Activated naive CD4-positive, alpha-beta T cell treated with anti-CD3 and anti-CD28 coated beads, Interleukin-2, amount 50 U/mL, for 16 hours (primary cell): ENCODE measurements at regions not wholly inside any gene's neighbourhood (a gene's known extent, or its start where the extent isn't known, plus 50 kb on each side); places are given as distances from the start of the nearest gene placed in this dataset.

Experiments
- DNase-seq: peaks from one replicate; pipeline ENCODE4 v3.0.0-alpha.2; 2020

DNA sequence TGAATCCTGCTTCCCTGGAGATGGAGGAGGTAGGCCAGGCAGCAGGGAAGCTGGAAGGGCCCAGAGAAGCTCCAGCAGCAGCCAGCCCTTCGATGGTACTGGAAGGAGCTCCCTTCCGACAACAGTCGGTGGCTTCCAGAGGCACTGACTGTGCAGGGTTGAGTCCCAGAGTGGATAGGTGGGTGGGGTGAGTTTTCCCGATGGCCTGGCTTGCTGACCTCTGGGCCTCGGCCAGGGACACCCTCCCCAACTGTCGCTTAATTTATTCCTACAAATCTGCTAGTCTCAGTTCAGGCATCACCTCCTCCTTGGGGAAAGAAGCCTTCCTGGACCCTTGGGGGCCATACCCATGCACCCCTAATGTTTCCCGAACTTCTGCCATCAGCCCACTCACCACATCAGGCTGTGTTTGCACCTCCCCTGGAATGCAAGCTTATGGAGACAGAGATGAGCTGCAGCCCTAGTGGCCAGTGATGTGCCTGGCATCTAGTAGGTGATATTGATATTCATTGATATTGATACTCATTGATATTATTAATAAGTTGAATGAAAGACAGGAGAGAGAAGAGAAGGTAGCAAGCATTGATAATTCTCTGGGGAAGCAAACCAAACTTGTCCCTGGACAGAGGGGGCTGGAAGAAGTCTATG, 104.6 kb upstream of the BOD1 start:
- DNase-seq, result no peak

DNA sequence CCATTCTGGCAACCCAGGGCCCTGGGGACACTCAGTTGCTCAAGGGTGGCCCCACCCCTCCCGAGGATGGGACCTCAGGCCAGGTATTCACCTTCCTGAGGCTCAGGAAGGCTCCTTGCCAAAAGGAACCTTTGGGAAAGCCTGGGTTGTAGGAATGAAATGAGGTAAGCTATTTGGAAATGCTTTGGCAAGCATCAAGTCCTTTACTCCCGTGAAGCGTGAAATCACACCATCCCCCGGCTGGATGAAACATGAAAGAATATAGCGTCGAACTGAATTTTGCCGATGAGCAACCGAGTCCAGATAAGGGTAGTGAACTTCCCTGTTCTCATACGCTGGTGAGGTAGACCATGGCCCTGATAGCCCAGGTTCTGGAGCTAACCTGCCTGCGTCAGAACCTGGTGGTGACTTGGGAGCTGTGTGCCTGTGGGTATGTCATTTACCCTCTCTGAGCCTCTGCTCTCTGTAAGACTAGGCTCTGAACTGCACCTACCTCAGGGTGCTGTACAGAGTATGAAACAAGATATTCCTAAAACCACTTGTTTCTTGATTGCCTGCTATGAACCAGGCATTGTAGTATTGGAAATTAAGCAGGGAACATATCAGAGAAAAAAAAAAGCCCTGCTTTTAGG, 105.3 kb upstream of the BOD1 start:
- no peak for DNase-seq

DNA sequence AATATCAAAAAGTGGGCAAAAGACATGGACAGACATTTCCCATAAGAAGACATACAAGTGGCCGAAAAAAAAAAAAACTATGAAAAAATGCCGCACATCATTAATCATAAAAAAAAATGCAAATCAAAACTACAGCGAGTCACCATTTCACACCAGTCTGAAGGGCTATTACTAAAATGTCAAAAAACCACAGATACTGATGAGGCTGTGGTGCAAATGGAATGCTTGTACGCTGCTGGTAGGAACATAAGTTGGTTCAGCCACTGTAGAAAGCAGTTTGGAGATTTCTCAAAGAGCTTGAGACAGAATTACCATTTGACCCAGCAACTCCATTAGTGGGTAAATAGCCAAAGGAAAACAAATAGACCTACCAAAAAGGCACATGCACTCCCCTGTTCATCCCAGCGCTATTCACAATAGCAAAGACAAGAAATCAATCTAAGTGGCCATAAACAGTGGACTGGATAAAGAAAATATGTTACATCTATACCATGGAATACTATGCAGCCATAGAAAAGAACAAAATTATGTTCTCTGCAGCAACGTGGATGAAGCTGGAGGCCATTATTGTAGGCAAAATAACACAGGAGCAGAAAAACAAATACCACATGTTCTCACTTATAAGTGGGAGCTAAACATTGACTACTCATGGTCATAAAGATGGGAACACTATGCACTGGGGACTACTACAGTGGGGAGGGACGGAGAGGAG, 110.6 kb upstream of the BOD1 start:
- DNase-seq, result no peak

DNA sequence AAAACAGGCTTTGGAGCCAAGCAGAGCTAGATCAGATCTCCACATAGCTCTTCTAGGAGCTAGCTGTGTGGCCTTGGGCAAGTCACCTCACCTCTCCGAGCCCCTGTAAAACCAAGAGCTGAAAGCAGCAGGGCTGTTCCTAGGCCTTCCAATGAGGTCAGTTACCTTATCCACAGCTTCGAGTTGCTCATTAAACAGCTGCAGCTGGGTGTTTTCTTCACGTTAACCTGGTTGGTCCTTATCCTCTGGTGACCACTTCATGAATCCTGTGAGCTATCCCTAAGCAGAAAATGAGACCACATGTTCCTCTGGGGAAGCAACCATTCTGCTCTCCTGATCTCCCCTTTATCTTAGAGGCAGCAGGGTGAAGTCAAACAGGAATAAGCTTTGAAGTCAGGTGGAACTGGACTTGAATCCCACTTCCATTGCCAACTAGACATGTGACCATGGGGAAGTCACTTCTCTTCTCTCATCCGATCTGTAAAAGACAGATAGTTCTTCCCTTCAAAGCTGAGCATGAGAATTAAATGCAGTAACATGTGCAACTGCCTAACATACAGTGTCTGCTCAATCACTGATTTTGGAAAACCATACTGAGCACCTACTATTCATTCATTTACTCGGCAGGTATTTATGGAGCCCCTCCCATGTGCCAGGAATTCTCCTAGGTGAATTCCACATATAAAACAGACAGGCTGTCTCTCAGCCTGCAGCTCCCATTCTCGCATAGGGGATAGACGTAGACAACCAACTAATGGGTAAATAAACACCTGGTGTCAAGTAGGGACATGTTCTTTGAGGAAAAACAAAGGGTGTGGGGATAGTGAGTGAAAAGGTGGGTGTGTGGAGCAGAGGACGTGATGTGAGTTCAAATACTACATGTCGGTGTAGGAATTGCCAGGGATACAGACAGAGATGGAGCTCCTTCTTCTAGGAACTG, 111.7 kb upstream of the BOD1 start:
- DNase-seq, result no peak

DNA sequence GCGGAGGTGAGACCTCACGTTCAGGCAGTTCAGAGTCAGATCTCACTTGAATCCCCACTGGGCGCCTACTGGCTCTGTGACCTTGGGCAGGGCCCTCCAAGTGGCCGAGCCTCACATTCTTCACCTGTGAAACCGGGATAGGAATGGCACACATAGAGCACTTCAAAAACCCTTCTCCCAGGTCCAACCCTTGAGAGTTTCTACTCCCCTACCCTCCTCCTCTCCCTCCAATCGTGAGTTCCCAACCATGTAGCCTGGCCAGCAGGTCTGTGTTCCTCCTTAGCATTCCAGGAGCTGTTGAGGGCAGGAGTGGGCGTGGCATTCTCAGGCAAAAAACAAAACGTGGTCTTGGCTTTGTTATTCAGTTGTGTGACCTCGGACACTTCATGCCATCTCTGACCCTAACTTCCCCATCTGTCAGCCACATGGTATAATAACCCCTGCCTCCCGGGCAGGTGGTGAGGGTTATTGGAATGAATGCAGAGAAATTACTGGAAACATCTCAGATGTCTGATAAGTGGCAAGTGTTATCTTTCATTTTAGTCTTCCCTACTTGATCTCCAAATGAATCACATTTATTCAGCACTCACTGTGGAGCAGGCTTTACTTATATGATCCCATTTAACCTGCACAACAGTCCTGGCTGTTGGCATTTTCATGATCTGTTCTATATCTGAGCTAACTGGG, 112.8 kb upstream of the BOD1 start:
- no peak for DNase-seq

DNA sequence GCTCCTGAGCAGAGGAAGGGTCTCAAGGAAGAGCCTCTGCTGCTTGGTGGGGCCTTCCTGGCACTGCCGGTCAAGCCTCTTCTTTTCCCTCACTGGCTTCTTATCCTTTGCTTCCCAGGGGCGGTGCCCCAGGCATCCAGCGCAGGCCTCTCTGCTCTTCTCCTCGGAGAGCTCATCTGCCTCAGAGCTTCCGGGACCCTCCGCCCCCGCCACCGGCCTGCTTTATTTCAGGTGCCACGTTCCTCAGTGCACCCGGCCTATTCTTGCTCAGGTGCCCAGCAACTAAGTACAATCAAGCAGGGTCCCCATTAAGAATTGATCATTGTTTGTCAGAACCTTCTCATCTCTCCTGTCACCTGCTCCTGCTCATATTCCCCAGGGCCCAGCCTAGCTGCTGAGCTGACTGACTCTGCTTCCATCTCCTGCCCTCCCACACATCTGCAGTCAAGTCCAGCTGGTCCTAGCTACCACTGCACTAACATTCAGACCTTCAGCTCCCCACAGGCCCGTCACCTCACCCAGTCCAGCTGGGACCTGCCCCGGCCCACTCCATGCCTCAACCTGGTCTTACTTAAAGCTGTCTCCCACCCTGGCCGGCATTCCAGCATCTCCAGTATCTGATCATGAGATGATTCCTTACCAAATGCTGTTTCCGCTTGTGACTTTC, 114.3 kb upstream of the BOD1 start:
- no peak for DNase-seq

DNA sequence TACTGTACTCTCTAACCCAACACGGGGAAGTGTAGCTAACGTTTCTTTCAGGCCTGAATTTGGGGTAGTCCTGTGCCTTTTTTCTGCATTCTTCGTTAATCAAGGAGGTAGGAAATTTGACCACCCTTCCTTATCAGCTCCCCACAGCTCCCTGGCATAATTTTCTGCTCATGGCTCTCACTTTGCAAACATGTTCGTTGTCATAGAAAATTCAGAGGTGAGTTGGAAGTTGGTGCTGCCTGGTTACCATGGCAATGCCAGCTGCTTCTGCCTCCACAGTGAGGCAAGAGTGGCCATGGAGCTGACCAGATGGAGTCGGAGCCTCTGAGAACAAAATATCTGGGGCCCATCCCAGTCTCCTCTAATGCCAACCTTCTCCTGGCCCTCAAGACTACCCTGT, 116.6 kb upstream of the BOD1 start:
- no peak for DNase-seq

DNA sequence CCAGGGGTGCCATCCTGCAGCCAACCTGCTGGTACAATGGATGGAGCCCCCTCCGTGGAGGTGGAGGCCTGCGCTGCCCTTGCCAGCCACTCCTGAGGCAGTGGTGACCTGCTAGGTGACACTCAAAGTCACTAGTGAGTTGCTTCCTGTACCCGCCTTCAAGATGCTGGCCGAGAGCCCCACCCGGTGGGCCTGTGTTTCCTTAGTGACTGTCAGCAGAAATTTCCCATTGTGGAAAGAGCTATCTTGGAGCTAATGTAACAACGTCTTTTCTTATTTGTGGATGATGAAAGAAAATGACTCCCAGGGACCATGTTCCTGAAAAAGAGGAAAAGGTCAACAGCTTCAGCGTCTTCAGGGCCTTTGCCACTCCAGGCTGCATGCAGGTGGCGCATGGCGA, 117.0 kb upstream of the BOD1 start:
- no peak for DNase-seq

DNA sequence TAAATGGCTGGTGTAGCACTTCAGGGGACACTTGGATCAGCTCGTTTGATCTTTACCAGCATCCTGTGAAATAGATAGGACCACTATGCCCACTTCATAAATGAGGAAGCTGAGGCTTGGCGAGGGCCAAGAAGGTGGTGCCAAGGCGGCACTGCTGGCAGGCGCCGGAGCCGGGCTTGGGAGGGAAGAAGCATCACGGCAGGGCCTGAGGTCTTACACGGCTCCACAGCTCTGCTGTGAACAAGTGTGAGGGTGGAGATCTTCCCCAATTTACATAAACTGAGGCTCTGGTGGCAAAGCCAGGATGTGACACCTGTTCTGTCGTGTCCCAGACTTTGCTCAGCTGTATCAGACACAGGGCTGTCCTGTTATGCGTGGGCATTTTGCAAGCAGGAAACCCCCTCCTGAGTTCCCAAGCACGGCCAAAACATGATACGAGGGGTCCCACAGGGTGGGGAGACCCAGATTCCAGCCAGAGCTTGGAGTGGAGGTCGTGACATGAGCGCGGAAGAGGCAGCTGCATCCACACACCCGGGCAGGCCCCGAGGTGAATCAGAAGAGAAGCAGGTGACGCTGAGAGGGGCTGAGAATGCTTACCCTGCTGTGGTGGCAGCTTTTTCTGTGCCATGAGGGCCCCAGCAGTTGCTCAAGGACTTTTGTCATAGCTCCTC, 117.5 kb upstream of the BOD1 start:
- DNase-seq, result no peak

DNA sequence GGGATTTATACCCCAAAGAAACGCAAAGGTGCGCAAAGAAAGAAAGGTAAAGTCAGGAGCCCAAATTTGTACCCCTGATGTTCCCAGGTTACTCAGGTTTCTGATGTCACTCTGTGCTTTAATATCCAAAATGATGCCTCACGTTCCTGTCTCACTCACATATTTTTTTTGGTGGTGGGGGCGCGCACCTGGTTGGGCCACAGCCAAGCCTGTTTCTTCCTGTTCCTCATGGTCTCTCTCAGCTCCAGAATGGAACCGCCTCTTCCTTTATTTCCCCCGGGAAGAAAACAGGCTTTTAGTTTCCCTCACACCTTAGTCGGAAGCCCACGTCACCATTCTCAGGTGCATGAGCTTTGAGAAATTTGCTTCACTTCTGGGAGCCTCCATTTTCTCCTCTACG, 118.3 kb upstream of the BOD1 start:
- no peak for DNase-seq

DNA sequence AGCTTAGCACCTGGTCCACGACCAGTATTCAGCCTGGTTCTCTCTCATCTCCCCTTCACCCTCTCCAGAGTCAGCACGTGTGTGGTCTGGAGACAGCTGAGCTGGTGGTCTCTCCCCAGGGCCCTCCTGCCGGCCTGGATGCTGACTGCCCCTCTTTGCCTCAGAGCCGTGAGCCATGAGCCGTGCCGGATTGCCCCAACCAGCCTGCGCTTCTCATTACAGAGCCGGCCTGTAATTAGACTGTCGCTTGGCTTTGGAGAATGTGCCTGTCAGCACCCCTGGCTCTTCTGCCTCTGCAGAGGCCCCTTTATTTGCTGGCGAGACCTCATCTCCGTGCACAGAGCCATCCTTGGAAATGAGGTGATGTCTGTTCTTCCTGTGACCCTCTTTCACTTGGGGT, 118.7 kb upstream of the BOD1 start:
- no peak for DNase-seq

DNA sequence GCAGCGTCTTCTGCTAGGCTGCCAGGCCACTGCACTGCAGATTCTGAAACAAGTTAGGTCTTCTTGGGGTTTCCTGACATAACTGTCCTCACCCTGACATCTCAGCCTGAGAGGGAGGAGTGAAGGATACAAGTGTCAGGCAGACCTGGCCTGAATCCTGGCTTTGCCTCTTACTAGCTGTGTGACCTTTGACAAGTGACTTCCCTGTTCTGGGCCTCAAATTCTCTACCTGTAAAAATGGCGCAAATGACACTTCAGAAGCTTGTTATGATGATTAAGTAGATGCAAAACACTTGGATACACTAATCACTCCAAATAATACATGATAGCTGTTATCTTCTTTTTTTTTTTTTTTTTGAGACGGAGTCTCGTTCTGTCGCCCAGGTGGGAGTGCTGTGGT, 119.2 kb upstream of the BOD1 start:
- no peak for DNase-seq

DNA sequence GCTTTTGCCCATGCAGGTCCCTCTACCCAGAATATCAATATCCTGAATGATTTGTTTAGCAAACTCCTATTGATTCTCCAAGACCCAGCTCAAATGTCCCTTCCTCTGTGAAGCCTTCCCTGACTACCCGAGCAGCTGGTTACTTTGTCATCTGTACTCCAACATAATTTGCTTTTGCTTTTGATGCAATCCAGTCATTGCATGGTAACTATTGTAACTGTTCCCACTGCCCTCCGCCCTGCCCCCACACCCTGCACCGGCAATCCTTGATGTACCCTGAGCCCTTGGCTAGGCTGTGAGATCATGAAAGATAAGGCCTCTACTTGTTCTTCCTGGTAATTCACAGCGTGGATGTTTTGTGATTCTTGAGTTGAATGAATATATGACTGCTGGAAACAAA, 119.9 kb upstream of the BOD1 start:
- DNase-seq, result no peak

DNA sequence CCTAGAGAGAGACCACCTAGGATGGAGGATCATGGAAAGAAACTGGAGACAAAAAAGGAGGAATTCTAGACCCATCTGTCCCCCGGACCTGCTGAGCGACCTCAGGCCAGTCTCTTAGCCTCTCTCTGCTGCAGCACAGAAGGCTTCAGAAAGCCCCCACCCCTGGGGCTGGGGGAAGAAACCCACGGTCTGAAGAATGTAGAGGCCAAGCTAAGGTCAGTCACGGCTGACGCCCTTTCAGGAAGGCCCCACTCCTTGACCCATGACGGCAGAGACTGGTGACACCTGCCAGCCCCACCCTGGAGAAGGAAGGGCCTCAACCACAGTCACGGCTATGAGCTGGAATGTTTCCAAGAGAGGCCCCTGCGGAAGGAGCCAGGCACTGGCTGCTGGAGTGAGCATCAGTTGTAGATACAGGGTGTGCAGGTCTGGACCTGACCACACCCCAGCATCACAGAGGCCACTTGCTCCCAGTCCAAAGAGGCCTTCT, 120.5 kb upstream of the BOD1 start:
- no peak for DNase-seq

DNA sequence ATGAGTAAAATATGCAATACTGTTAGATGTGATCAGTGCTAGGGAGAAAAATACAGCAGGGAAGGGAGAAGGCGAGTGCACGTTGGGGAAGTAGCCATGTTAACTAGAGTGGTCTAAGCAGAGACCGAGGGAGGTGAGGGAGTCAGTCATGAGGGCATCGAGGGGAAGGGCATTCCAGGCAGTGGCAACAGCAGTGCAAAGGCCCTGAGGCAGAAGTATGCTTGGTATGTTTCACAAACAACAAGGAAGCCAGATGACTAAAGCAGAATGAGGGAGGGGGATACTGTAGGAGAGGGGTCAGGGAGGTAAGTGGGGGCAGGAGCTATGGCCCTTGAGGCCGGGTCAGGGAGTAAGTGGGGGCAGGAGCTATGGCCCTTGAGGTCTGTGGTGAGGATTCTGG, 123.3 kb upstream of the BOD1 start:
- no peak for DNase-seq

DNA sequence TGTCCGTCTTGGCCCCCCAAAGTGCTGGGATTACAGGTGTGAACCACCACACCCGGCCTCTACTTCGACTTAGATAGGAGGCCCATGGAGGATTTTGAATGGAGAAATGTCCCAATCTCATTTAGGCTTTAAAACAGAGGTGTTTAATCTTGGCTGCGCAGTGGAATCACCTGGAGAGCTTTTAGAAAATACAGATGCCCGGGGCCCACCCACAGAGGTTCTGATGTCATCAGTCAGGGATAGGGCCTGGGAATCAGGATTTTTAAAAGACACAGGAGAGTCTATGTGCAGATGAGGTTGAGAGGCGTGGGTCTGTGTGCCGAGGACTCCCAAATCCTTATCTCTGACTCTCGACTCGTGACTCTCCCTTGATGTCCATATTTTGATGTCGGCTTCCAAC, 124.0 kb upstream of the BOD1 start:
- DNase-seq, result no peak

DNA sequence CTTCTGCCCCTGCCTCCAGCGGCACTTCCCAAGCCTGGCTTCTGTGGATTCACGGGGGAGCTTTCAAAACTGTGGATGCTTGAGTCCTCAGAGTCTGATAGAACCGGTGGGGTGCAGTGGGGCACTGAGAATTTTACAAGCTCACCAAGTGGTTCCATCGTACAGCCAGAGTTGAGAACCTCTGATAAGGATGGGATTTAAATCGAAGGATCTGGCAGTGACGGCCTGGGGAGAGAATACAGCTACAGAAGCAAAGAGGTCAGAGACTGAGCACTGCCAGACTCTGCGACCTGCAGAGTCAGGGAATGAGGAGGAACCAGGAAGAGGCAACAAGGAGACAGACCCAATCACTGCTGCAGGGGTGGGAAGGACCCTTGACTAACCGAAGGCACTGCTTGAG, 124.6 kb upstream of the BOD1 start:
- DNase-seq, result no peak

DNA sequence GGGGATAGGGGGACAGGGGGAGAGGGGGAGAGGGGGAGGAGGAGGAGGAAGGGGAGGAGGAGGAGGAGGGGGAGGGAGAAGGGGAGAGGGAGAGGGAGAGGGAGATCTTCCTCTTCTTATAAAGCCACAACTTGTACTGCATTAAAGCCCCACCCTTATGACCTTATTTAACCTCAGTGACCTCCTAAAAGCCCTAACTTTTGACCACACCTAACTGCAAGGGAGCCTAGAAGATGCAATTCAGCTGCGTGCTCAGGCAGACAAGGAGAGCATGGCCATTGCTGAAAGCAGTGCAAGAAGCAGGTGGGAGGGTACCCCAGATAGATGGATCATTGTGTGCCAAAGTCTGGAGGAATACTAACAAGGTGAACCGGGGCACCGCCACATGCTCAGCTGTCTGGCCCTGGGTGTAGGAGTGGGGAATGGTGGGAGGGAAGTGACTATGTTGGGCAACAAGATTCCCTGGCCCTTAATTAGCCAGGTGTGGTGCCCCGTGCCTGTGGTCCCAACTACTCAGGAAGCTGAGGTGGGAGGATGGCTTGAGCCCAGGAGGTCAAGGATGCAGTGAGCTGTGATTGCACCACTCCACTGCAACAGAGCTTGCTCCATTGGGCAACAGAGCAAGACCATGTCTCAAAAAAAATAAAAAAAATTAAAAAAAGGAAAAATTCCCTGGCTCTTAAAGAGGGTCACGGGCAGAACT, 125.4 kb upstream of the BOD1 start:
- no peak for DNase-seq

DNA sequence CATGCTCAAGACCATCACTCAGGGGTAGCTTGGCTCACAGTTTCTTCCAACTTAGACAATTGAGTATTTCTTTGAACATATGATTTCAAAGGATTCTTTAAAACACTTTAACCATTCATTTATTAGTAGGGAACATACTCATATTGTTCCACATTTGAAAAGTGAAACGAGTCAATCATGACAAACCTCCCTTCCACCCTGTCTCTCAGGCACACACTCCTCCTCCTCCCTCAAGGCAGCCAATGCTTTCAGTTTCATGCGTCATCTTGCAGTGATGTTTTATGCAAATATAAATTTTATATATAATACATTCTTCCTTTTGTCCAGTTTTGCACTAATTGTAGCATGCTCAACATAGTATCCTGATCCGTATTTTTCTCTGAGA, 126.0 kb upstream of the BOD1 start:
- no peak for DNase-seq

DNA sequence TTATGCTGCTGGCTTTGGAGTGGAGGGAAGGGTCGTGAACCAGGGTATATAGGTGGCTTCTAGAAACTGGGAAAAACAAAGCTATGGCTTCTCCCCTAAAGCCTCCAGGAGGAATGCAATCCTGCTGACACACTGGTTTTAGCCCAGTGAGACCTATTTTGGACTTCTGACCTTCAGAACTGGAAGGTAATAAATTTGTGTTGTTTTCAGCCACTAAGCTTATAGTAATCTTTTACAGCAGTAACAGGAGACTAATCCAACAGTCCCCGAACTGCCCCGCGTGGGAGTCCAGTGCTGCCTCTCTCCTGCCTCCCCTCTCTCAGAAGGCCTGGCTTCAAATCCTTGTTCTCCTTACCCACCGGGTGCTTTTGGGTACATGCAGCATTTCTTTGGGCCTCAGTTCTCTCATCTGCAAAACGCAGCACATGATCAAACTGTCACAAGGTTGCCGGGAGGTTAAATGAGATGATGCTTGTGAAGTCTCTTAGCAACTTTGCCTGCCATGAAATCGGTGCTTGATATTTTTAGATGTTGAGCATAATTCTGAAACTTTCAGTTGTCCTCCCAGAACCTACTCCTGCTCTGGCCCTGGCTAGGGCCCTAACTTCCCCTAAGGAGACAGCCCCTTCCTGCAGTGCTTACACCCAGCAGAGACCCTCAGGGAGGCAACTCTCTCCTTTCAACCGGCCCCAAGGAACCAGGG, 127.3 kb upstream of the BOD1 start:
- no peak for DNase-seq
